Breast epithelium (tissue), 4 donors: ENCODE measurements at regions not wholly inside any gene's neighbourhood (a gene's known extent, or its start where the extent isn't known, plus 50 kb on each side); places are given as distances from the start of the nearest gene placed in this dataset.

Source experiments
- DNase-seq, 2 donors: peaks; one replicate each; pipeline ENCODE4 v3.0.0-alpha.2; 2019; ENCODE audit warnings: low spot score in 2 of 2
- H3K27ac ChIP-seq, 2 donors: fragments of 200-600 bp; sonication (generic) in 1 of 2; one replicate each; pipeline ENCODE4 v1.5.1; 2016 to 2019; ENCODE audit warnings: mild to moderate bottlenecking in 1 of 2
- H3K27me3 ChIP-seq, 2 donors: fragments of 200-600 bp; sonication (generic) in 1 of 2; one replicate each; pipeline versions ENCODE4 v1.5.1 to v1.6.0; 2017 to 2019; ENCODE audit warnings: control low read depth in 1 of 2, mild to moderate bottlenecking in 1 of 2
- H3K36me3 ChIP-seq: fragments of 200-600 bp; one replicate; pipeline ENCODE4 v1.5.1; 2019
- H3K4me1 ChIP-seq, 2 donors: fragments of 200-600 bp; sonication (generic); one replicate each; pipeline ENCODE4 v1.5.1; 2016 to 2019; ENCODE audit warnings: control low read depth in 1 of 2
- H3K4me3 ChIP-seq, 3 donors: fragments of 200-600 bp; sonication (generic); 1 replicate in 2 of 3; 2 replicates in 1 of 3; pipeline ENCODE4 v1.5.1; 2016 to 2019; ENCODE audit warnings: mild to moderate bottlenecking in 3 of 3, moderate library complexity in 2 of 3
- H3K9me3 ChIP-seq, 2 donors: fragments of 200-600 bp; sonication (generic) in 1 of 2; one replicate each; pipeline ENCODE4 v1.5.1; 2016 to 2019; ENCODE audit warnings: control low read depth in 1 of 2
- POLR2A ChIP-seq: fragments of 450-650 bp; IDR thresholded peaks from one replicate; pipeline ENCODE4 v1.6.1; 2016; ENCODE audit warnings: antibody characterized with exemption, mild to moderate bottlenecking, moderate library complexity
- POLR2AphosphoS5 ChIP-seq, 3 donors: sonication (generic); formaldehyde crosslinking; IDR thresholded peaks; one replicate each; pipeline ENCODE4 v1.6.1; 2017; ENCODE audit warnings: antibody characterized with exemption in 3 of 3
- intact Hi-C: fragments of 100-400 bp; cut with DNase I; formaldehyde crosslinking; loops from one replicate; pipeline ENCODE4 v1.15.1; 2023; ENCODE audit warnings: low total_unique reads
- TF ChIP-seq, protein P1 (sequence below), 3 donors: fragments of 450-650 bp; IDR thresholded peaks; one replicate each; pipeline ENCODE4 v1.5.1; 2016 to 2017; ENCODE audit warnings: antibody characterized with exemption in 3 of 3, mild to moderate bottlenecking in 3 of 3, moderate library complexity in 3 of 3

DNA sequence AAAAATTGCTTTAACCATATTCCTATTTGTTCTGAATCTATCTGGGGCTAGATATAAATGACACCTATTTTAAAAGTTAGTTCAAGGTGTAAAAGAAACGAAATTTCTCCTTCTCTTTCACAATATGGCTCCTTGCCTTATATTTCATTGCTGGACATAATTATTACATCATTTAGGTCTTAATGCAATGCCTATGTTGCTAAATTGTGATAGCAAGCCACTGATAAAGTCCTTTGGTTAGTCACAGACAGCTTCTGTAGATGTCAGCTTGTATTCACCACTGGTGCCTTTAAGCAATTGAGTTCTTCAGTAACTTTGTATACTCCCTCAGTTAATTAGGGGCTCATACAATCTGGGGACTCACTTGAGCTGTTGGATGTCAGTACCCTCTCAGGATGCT is 1236.6 kb downstream of the GATA3 start:
- TF ChIP-seq POLR2A, result no peak
- no peak for TF ChIP-seq POLR2AphosphoS5 (IDR thresholded peaks at IDR 0.05)
- TF ChIP-seq, protein P1, sequence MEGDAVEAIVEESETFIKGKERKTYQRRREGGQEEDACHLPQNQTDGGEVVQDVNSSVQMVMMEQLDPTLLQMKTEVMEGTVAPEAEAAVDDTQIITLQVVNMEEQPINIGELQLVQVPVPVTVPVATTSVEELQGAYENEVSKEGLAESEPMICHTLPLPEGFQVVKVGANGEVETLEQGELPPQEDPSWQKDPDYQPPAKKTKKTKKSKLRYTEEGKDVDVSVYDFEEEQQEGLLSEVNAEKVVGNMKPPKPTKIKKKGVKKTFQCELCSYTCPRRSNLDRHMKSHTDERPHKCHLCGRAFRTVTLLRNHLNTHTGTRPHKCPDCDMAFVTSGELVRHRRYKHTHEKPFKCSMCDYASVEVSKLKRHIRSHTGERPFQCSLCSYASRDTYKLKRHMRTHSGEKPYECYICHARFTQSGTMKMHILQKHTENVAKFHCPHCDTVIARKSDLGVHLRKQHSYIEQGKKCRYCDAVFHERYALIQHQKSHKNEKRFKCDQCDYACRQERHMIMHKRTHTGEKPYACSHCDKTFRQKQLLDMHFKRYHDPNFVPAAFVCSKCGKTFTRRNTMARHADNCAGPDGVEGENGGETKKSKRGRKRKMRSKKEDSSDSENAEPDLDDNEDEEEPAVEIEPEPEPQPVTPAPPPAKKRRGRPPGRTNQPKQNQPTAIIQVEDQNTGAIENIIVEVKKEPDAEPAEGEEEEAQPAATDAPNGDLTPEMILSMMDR (IDR thresholded peaks at IDR 0.05), result no peak
- intact Hi-C loops, result no loop called here
- no peak for DNase-seq
- H3K4me1 ChIP-seq, result no peaks in the 10 kb centered on the region
- H3K36me3 ChIP-seq, result no peaks in the 10 kb centered on the region
- H3K4me3 ChIP-seq, result no peak overlapping the region
- H3K9me3 ChIP-seq, result no peaks in the 10 kb centered on the region
- no peak overlapping the region for H3K27ac ChIP-seq
- H3K27me3 ChIP-seq, result no peaks in the 10 kb centered on the region

DNA sequence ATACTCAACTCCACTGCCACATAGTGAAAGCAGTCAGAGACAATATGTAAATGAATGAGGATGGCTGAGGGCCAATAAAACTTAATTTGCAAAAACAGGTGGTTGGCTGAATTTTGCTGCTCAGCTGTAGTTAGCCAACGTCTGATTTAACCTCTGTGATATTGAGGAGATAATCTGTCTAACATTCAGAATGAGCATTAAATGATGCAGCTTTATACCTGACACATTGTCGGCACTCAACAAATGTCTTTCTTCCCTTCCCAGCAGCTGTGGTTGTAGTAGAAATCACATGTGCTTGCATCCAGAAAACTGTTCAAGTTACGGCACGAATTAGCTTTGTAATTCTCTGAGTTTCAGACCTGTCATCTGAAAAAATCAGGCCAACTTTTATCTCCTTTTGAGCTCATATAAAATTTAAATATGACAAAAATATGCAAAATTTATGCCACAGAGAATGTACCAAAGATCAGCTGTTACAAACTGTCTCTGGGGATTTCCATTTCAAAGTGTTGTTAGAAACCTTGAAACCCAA is 1239.7 kb downstream of the GATA3 start:
- no peak for DNase-seq
- Histone ChIP-seq H3K9me3 (no peaks in the 10 kb centered on the region), H3K4me3 (no peak overlapping the region), H3K36me3 (no peaks in the 10 kb centered on the region), H3K27me3 (no peaks in the 10 kb centered on the region), H3K4me1 (no peaks in the 10 kb centered on the region), H3K27ac (no peak overlapping the region)
- no peak for TF ChIP-seq POLR2A
- TF ChIP-seq, protein P1 (IDR thresholded peaks at IDR 0.05), result no peak
- TF ChIP-seq POLR2AphosphoS5 (IDR thresholded peaks at IDR 0.05), result no peak
- intact Hi-C loops, result no loop called here

DNA sequence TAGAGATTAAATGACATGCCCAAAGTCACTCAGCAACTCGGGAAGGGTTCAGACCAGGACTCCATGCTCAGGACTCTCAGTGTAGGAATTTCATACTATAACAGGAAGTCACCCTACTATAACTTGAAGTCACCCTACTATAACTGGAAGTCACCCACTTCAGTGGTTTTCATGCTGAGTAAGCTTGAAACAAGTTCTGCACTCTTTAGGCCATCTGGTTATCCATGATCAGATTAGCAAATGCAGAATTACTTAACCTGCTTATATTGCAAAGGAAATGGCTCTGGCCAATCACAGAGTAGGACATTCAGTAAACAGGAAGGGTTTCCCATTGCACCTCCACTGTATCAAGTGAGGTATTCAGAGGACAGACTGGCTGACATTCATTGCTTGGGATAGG is 1240.4 kb downstream of the GATA3 start:
- no peaks in the 10 kb centered on the region for H3K36me3 ChIP-seq
- H3K9me3 ChIP-seq, result no peaks in the 10 kb centered on the region
- H3K27me3 ChIP-seq, result no peaks in the 10 kb centered on the region
- intact Hi-C loops, result no loop called here
- DNase-seq, result no peak
- no peak for TF ChIP-seq POLR2AphosphoS5 (IDR thresholded peaks at IDR 0.05)
- no peaks in the 10 kb centered on the region for H3K4me1 ChIP-seq
- no peak overlapping the region for H3K4me3 ChIP-seq
- no peak overlapping the region for H3K27ac ChIP-seq

DNA sequence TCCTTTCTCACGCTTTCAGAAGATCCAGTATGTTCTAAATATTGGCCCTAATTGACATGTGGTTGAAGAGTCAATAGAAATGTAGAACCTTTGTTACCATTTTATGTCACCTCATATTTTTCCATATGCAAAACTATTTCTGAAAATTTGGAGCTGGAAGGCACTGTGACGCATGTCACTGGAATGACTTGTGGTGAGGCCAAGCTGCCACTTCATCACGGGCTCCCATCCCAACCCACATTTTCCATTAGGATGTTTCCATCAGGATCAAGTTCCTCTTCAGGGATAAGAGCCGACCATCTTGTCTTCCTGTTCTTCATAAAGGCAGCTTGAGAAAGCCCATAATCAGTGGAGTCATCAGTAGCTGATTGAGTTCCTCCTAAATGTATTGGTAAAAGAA is 1241.7 kb downstream of the GATA3 start:
- Histone ChIP-seq H3K4me1 (no peaks in the 10 kb centered on the region), H3K27ac (no peak overlapping the region), H3K27me3 (no peaks in the 10 kb centered on the region), H3K4me3 (no peak overlapping the region), H3K36me3 (no peaks in the 10 kb centered on the region), H3K9me3 (no peaks in the 10 kb centered on the region)
- no peak for TF ChIP-seq POLR2A
- no peak for TF ChIP-seq POLR2AphosphoS5 (IDR thresholded peaks at IDR 0.05)
- TF ChIP-seq, protein P1 (IDR thresholded peaks at IDR 0.05), result no peak
- DNase-seq, result no peak
- intact Hi-C loops, result no loop called here

DNA sequence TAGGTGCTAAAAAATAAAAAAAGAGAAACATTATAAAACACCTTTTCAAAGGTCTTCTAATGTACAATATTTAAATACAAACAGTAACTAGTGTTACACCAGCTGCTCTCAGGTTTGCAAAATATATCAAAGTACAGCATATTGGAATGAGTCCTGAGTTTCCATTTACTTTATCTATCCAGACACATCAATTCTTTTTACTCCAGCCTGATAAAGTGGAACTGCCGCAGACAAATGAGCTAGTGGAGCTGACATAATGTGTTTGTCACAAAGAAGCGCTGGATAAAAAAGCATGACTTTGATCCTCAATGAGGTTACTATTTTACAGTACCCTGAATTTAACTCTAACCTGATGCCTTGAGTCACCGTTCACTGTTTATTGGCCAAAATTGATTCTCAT is 1243.1 kb downstream of the GATA3 start:
- Histone ChIP-seq H3K4me3 (no peak overlapping the region), H3K9me3 (no peaks in the 10 kb centered on the region), H3K36me3 (no peaks in the 10 kb centered on the region), H3K4me1 (peaks cover 0 to 4% of the 10 kb centered on the region in 2 donors), H3K27me3 (no peaks in the 10 kb centered on the region), H3K27ac (no peak overlapping the region)
- DNase-seq, result no peak
- TF ChIP-seq, protein P1 (IDR thresholded peaks at IDR 0.05), result no peak
- TF ChIP-seq POLR2AphosphoS5 (IDR thresholded peaks at IDR 0.05) (no peak), POLR2A (no peak)
- intact Hi-C loops, result no loop called here

DNA sequence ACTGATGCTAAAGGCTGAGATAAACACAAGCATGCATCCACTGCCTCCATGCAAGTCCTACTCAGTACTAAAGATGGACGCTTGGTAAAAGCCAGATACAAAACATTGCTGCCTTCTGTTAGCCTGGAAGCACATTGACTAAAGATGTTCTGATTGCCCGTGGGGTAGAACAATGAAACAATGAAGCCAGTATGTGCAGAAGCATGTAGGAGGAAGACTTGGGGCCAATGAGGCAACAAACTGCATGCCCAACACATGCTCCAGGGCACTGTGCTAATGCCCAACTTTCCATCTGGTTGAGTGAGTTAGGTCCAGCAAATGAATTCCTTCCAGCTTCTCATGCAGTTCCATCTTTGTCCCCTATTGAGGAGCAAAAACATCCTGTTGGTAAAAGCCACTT is 1245.5 kb downstream of the GATA3 start:
- Histone ChIP-seq H3K36me3 (no peaks in the 10 kb centered on the region), H3K4me3 (no peak overlapping the region), H3K9me3 (no peaks in the 10 kb centered on the region), H3K4me1 (peaks cover 0 to 4% of the 10 kb centered on the region in 2 donors), H3K27ac (no peak overlapping the region), H3K27me3 (no peaks in the 10 kb centered on the region)
- DNase-seq, result no peak
- intact Hi-C loops, result no loop called here
- TF ChIP-seq POLR2AphosphoS5 (IDR thresholded peaks at IDR 0.05) (no peak), POLR2A (no peak)
- TF ChIP-seq, protein P1 (IDR thresholded peaks at IDR 0.05), result no peak
